ENCODE measurements at regions not wholly inside any gene's neighbourhood (a gene's known extent, or its start where the extent isn't known, plus 50 kb on each side); places are given as distances from the start of the nearest gene placed in this dataset.

DNA sequence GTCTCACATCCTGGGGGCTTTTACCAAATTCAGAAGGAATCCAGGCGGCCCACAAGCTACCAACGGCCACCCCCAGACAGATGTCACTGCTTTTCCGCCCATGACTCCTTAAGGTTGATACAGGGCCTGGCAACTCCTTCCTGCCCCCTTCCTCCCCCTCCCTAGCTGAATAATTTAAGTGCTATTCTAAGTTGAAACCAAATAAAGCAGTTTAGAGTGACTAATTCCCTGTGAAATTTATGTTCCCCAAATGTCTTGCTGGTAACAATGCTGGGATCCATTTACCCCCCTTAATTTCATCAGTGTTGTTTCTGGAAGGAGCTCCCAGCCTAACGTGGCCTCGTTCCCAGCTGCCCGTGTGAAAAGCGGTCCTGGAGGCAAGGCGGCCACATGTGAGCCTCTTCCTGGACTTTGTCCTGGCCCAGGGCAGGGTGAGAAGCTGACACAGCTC is 109.6 kb downstream of the TMEM130 start (continued):
- TF ChIP-seq FOXA2 (IDR thresholded peaks at IDR 0.05) (no peak), MAX (IDR thresholded peaks at IDR 0.05) (no peak)

- Histone ChIP-seq H3K9ac (ENCODE audit: low read depth in 1 of 2, low read length in 2 of 2) (no peak overlapping the region), H3K9me3 (ENCODE audit: control insufficient read depth in 4 of 4, low read length in 3 of 4) (no peaks in the 10 kb centered on the region), H3K4me3 (ENCODE audit: low read depth in 1 of 3, low read length in 3 of 3) (no peak overlapping the region), H3K27ac (ENCODE audit: low read depth in 1 of 2, low read length in 2 of 2) (no peak overlapping the region), H3K27me3 (ENCODE audit: control insufficient read depth in 4 of 4, insufficient read depth in 4 of 4, low read length in 3 of 4) (no peaks in the 10 kb centered on the region), H3K36me3 (ENCODE audit: control insufficient read depth in 4 of 4, insufficient read depth in 3 of 4, low read depth in 1 of 4, low read length in 3 of 4) (no peaks in the 10 kb centered on the region), H3K4me1 (ENCODE audit: control insufficient read depth in 4 of 4, insufficient read depth in 4 of 4, low read length in 3 of 4) (no peaks in the 10 kb centered on the region)
- DNase-seq (ENCODE audit: low spot score), result no peak
- no peak for TF ChIP-seq MAX (IDR thresholded peaks at IDR 0.05)
- TF ChIP-seq CTCF (IDR thresholded peaks at IDR 0.05; ENCODE audit: low read depth, low read length, missing input control), result no peak
- no peak for TF ChIP-seq RXRA (IDR thresholded peaks at IDR 0.05)
- TF ChIP-seq SP1 (IDR thresholded peaks at IDR 0.05), result no peak
- TF ChIP-seq, protein P1, sequence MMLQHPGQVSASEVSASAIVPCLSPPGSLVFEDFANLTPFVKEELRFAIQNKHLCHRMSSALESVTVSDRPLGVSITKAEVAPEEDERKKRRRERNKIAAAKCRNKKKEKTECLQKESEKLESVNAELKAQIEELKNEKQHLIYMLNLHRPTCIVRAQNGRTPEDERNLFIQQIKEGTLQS (IDR thresholded peaks at IDR 0.05), result no peak
- no peak for TF ChIP-seq TAF1 (conservative IDR thresholded peaks at IDR 0.05)
- TF ChIP-seq ZBTB33 (IDR thresholded peaks at IDR 0.05), result no peak
- WGBS, result 83% methylated on average over 1 of the region's 1 CpG
These were observed 108.6 kb downstream of the TMEM130 start for GRCh38 chr7:98761225-98761624.

DNA sequence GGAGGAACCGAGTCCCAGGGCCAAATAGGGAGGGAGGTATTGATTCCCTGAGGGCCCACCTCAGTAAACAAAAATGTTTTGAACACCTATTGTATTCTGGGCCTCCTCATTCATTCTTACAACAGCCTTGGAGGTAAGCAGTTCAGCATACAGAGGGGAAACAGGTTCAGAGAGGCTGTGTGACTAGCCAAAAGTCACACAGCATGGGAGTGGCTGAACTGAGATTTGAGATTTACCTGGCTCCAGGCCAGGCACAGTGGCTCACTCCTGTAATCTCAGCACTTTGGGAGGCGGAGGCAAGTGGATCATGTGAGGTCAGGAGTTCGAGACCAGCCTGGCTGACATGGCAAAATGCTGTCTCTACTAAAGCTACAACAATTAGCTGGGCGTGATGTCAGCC is 107.2 kb downstream of the TMEM130 start:
- Histone ChIP-seq H3K4me1 (ENCODE audit: control insufficient read depth in 4 of 4, insufficient read depth in 4 of 4, low read length in 3 of 4) (no peaks in the 10 kb centered on the region), H3K27ac (ENCODE audit: low read depth in 1 of 2, low read length in 2 of 2) (no peak overlapping the region), H3K9me3 (ENCODE audit: control insufficient read depth in 4 of 4, low read length in 3 of 4) (no peaks in the 10 kb centered on the region), H3K4me3 (ENCODE audit: low read depth in 1 of 3, low read length in 3 of 3) (no peak overlapping the region), H3K27me3 (ENCODE audit: control insufficient read depth in 4 of 4, insufficient read depth in 4 of 4, low read length in 3 of 4) (no peaks in the 10 kb centered on the region), H3K36me3 (ENCODE audit: control insufficient read depth in 4 of 4, insufficient read depth in 3 of 4, low read depth in 1 of 4, low read length in 3 of 4) (no peaks in the 10 kb centered on the region), H3K9ac (ENCODE audit: low read depth in 1 of 2, low read length in 2 of 2) (no peak overlapping the region)
- WGBS, result 59% methylated on average over 4 of the region's 4 CpGs
- DNase-seq (ENCODE audit: low spot score), result no peak
- TF ChIP-seq ZBTB33 (IDR thresholded peaks at IDR 0.05), result no peak
- TF ChIP-seq RAD21 (IDR thresholded peaks at IDR 0.05), result no peak
- no peak for TF ChIP-seq RXRA (IDR thresholded peaks at IDR 0.05)

All from liver (tissue), 8 donors.